Spleen (tissue), 7 donors: ENCODE measurements at regions not wholly inside any gene's neighbourhood (a gene's known extent, or its start where the extent isn't known, plus 50 kb on each side); places are given as distances from the start of the nearest gene placed in this dataset.

Experiments
- CTCF ChIP-seq, 11 experiments: fragments of 200-600 bp in 7 of 11; fragments of 450-650 bp in 4 of 11; sonication (generic) in 4 of 11; IDR thresholded peaks in 8 of 11; conservative IDR thresholded peaks in 3 of 11; 1 replicate in 7 of 11; 2 replicates in 4 of 11; pipeline versions ENCODE4 v1.4.0 to v1.8.0; 2016 to 2021; ENCODE audit warnings: antibody characterized with exemption in 11 of 11, inconsistent platforms in 4 of 11, mild to moderate bottlenecking in 1 of 11
- POLR2AphosphoS5 ChIP-seq, 3 donors: sonication (generic); formaldehyde crosslinking; IDR thresholded peaks; one replicate each; pipeline ENCODE4 v1.5.1; 2017; ENCODE audit warnings: antibody characterized with exemption in 3 of 3
- donor health status: DM: no; HTN: no; CAD: no; lungs with moderate emphysema.
- donor health status: DM: no; HTN: no; CAD: no.
- donor health status: DM: no; HTN: no; CAD: no.

- TF ChIP-seq CTCF (IDR thresholded peaks at IDR 0.05 in 8 of 11, conservative IDR thresholded peaks at IDR 0.05 in 3 of 11) (no peak), POLR2AphosphoS5 (IDR thresholded peaks at IDR 0.05) (no peak)
These were observed 123.2 kb downstream of the RMI1 start for GRCh38 chr9:84103651-84104377.
